B cell (primary cell): ENCODE measurements at regions not wholly inside any gene's neighbourhood (a gene's known extent, or its start where the extent isn't known, plus 50 kb on each side); places are given as distances from the start of the nearest gene placed in this dataset.

ENCODE experiments used
- EZH2 ChIP-seq: IDR thresholded peaks from 2 replicates; pipeline ENCODE4 v1.6.1; 2012; ENCODE audit warnings: borderline replicate concordance, low read depth, mild to moderate bottlenecking, moderate library complexity, low read length; ENCODE audit not compliant: insufficient read depth, poor library complexity, severe bottlenecking
- TF ChIP-seq, protein P1 (sequence below): fragments of 200-600 bp; IDR thresholded peaks from one replicate; pipeline ENCODE4 v1.8.0; 2022; ENCODE audit warnings: antibody characterized with exemption, mild to moderate bottlenecking

DNA sequence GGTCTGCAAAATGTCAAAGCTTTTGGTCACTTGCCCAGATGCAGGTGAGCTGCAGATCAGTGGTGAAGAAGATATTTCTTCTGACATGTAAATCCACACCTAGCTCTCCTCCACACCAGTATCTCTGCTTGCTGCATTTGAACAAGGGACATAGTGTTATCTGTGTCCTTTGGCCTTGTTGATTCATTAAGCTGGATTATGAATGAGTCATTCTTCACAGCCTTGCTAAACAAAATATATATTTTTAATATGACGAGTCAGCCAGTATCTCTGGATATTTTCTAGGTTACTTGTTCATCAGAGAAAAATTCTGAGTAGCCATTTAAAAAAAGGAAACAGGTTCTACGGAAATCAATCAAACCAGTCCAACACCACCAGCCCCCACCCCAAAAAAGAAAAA lies 190.6 kb upstream of the ADAMTS9 start:
- TF ChIP-seq, protein P1, sequence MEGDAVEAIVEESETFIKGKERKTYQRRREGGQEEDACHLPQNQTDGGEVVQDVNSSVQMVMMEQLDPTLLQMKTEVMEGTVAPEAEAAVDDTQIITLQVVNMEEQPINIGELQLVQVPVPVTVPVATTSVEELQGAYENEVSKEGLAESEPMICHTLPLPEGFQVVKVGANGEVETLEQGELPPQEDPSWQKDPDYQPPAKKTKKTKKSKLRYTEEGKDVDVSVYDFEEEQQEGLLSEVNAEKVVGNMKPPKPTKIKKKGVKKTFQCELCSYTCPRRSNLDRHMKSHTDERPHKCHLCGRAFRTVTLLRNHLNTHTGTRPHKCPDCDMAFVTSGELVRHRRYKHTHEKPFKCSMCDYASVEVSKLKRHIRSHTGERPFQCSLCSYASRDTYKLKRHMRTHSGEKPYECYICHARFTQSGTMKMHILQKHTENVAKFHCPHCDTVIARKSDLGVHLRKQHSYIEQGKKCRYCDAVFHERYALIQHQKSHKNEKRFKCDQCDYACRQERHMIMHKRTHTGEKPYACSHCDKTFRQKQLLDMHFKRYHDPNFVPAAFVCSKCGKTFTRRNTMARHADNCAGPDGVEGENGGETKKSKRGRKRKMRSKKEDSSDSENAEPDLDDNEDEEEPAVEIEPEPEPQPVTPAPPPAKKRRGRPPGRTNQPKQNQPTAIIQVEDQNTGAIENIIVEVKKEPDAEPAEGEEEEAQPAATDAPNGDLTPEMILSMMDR, result no peak
- TF ChIP-seq EZH2, result no peak
